GM23338 (cell line): ENCODE measurements at regions not wholly inside any gene's neighbourhood (a gene's known extent, or its start where the extent isn't known, plus 50 kb on each side); places are given as distances from the start of the nearest gene placed in this dataset.
"Not testable (repeated sequence)": the region's sequence is repeated elsewhere in the genome, so short reads cannot be mapped to it uniquely, and the experiment has no call there.

Experiments
- ATAC-seq: fragments of 200-7000 bp; cut with Tn5 transposase; 3 replicates; pipeline ENCODE4 v1.9.1; 2020
- DNase-seq: peaks from one replicate; pipeline ENCODE4 v3.0.0-alpha.2; 2015; ENCODE audit warnings: low spot score
- H2AFZ ChIP-seq: fragments of 200-600 bp; sonication (generic); 2 replicates; pipeline ENCODE4 v1.8.0; 2016; ENCODE audit warnings: antibody characterized with exemption, mild to moderate bottlenecking, moderate library complexity
- H3F3A ChIP-seq: fragments of 200-600 bp; sonication (generic); replicated peaks from 2 replicates; pipeline ENCODE4 v1.8.0; 2017; ENCODE audit warnings: antibody characterized with exemption, mixed run types, low read depth
- H3K27ac ChIP-seq: fragments of 200-600 bp; sonication (generic); 2 replicates; pipeline ENCODE4 v1.6.1; 2016; ENCODE audit warnings: low read depth
- H3K27me3 ChIP-seq: fragments of 200-600 bp; sonication (generic); 2 replicates; pipeline ENCODE4 v1.8.0; 2016; ENCODE audit warnings: mild to moderate bottlenecking, mixed run types, moderate library complexity; ENCODE audit not compliant: insufficient read depth
- H3K36me3 ChIP-seq: fragments of 200-600 bp; sonication (generic); 2 replicates; pipeline ENCODE4 v1.8.0; 2016; ENCODE audit warnings: mild to moderate bottlenecking; ENCODE audit not compliant: insufficient read depth
- H3K4me1 ChIP-seq: fragments of 200-600 bp; sonication (generic); 2 replicates; pipeline ENCODE4 v1.8.0; 2016; ENCODE audit warnings: mild to moderate bottlenecking, moderate library complexity; ENCODE audit not compliant: insufficient read depth
- H3K4me2 ChIP-seq: fragments of 200-600 bp; sonication (generic); 2 replicates; pipeline ENCODE4 v1.7.1; 2017; ENCODE audit warnings: mixed run types
- H3K4me3 ChIP-seq: fragments of 200-600 bp; sonication (generic); 2 replicates; pipeline ENCODE4 v1.6.1; 2016; ENCODE audit warnings: mixed run types
- H3K79me2 ChIP-seq: fragments of 200-600 bp; sonication (generic); replicated peaks from 2 replicates; pipeline ENCODE4 v1.8.0; 2017; ENCODE audit warnings: mild to moderate bottlenecking; ENCODE audit not compliant: insufficient read depth
- H3K9me2 ChIP-seq: fragments of 200-600 bp; sonication (generic); 2 replicates; pipeline ENCODE4 v1.8.0; 2017; ENCODE audit not compliant: insufficient read depth
- H4K20me1 ChIP-seq: fragments of 200-600 bp; sonication (generic); replicated peaks from 2 replicates; pipeline ENCODE4 v1.8.0; 2017; ENCODE audit warnings: mild to moderate bottlenecking; ENCODE audit not compliant: insufficient read depth
- H3K27ac Mint-ChIP-seq: 2 replicates; pipeline ENCODE4 v1.8.0; 2020; ENCODE audit warnings: inconsistent platforms, mild to moderate bottlenecking, moderate library complexity, mixed read lengths
- H3K27me3 Mint-ChIP-seq: 3 replicates; pipeline ENCODE4 v1.8.0; 2022; ENCODE audit warnings: low read depth, mild to moderate bottlenecking, moderate library complexity, mixed read lengths, inconsistent platforms; ENCODE audit not compliant: insufficient read depth, poor library complexity
- H3K36me3 Mint-ChIP-seq: 3 replicates; pipeline ENCODE4 v1.8.0; 2021; ENCODE audit warnings: low read depth, mild to moderate bottlenecking, inconsistent platforms, moderate library complexity, mixed read lengths
- H3K4me1 Mint-ChIP-seq: 3 replicates; pipeline ENCODE4 v1.8.0; 2020; ENCODE audit warnings: mild to moderate bottlenecking, inconsistent platforms, mixed read lengths
- H3K4me3 Mint-ChIP-seq: 3 replicates; pipeline ENCODE4 v1.8.0; 2021; ENCODE audit warnings: moderate library complexity, mild to moderate bottlenecking, inconsistent platforms, mixed read lengths
- H3K9me3 Mint-ChIP-seq: 3 replicates; pipeline ENCODE4 v1.8.0; 2020; ENCODE audit warnings: moderate library complexity, mild to moderate bottlenecking, inconsistent platforms, mixed read lengths
- CREB1 ChIP-seq: fragments of 250-450 bp; sonication (Bioruptor Pico); IDR thresholded peaks from 2 replicates; pipeline ENCODE4 v1.5.0; 2020; ENCODE audit warnings: low read depth, mild to moderate bottlenecking, moderate library complexity
- EZH2 ChIP-seq: fragments of 200-600 bp; sonication (generic); IDR thresholded peaks from one replicate; pipeline ENCODE4 v1.8.0; 2017; ENCODE audit warnings: antibody characterized with exemption, mild to moderate bottlenecking, low read depth; ENCODE audit not compliant: unreplicated experiment
- EZH2phosphoT487 ChIP-seq: fragments of 200-600 bp; sonication (generic); IDR thresholded peaks from one replicate; pipeline ENCODE4 v1.8.1; 2018; ENCODE audit warnings: antibody characterized with exemption; ENCODE audit not compliant: unreplicated experiment
- JUNB ChIP-seq: IDR thresholded peaks from one replicate; pipeline ENCODE4 v1.6.1; 2016; ENCODE audit warnings: antibody characterized with exemption; ENCODE audit not compliant: unreplicated experiment
- NANOG ChIP-seq: IDR thresholded peaks from 2 replicates; pipeline ENCODE4 v1.6.1; 2016; ENCODE audit warnings: antibody characterized with exemption, borderline replicate concordance
- REST ChIP-seq: IDR thresholded peaks from one replicate; pipeline ENCODE4 v1.6.1; 2018; ENCODE audit warnings: antibody characterized with exemption; ENCODE audit not compliant: unreplicated experiment
- STAT1 ChIP-seq: IDR thresholded peaks from one replicate; pipeline ENCODE4 v1.6.1; 2016; ENCODE audit warnings: antibody characterized with exemption; ENCODE audit not compliant: unreplicated experiment
- ZNF331 ChIP-seq: fragments of 250-450 bp; sonication (Bioruptor Pico); IDR thresholded peaks from 2 replicates; pipeline ENCODE4 v1.5.0; 2020; ENCODE audit warnings: low read depth, mild to moderate bottlenecking, moderate library complexity
- TF ChIP-seq, protein P1 (sequence below), 2 experiments: fragments of 200-600 bp in 1 of 2; sonication (generic) in 1 of 2; conservative IDR thresholded peaks; 2 replicates each; pipeline versions ENCODE4 v1.5.1 to v1.6.1; 2016 to 2017; ENCODE audit warnings: antibody characterized with exemption in 2 of 2, low read depth in 2 of 2, mild to moderate bottlenecking in 2 of 2, moderate library complexity in 1 of 2

DNA sequence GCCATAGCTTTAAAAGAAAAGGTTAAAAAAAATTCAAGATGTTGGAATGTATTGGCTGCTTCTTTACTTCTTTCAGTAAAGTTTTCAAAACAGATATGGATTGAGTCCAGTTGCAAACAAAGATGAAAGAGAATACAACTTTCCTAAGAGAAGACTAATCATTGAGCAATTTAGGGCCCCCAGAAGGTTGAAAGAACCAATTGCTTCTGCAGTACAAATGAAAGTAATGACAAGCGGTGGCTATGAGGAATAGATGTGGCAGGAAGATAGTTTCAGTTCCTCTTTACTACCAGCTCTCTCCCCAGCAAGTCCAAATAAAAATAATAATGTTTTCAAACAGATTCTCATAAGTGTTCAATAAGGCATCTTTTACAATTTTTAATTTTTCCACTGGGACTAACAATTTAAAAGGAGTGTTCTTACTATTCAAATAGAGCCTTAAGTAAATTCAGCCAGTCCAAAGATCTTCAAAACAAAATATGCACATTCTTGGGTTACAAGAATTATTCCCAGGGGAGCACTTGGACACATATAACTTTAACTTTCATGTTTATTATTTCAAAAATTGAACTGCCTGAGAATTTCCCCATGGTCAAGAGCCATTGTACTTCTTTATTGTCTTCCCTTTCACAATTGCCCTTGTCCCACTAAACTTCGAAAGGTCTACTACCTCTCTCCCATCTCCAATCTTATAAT is 62.3 kb upstream of the PPP1R12A start:
- H3K9me2 ChIP-seq: no peaks in the 10 kb centered on the region
- no peaks in the 10 kb centered on the region for H4K20me1 ChIP-seq
- no peak for ATAC-seq
- no peak overlapping the region for H3K27ac Mint-ChIP-seq
- no peak overlapping the region for H3K27ac ChIP-seq
- H3K4me3 ChIP-seq: no peak overlapping the region
- H3K36me3 Mint-ChIP-seq: peaks cover 3% of the 10 kb centered on the region; the same call in 1 of the 3 replicates
- no peaks in the 10 kb centered on the region for H3K27me3 ChIP-seq
- TF ChIP-seq CREB1 (CRISPR knock-in tag) (no peak), REST (no peak), EZH2phosphoT487 (no peak), JUNB (no peak), ZNF331 (CRISPR knock-in tag) (no peak), EZH2 (no peak), NANOG (no peak), STAT1 (no peak)
- TF ChIP-seq, protein P1, sequence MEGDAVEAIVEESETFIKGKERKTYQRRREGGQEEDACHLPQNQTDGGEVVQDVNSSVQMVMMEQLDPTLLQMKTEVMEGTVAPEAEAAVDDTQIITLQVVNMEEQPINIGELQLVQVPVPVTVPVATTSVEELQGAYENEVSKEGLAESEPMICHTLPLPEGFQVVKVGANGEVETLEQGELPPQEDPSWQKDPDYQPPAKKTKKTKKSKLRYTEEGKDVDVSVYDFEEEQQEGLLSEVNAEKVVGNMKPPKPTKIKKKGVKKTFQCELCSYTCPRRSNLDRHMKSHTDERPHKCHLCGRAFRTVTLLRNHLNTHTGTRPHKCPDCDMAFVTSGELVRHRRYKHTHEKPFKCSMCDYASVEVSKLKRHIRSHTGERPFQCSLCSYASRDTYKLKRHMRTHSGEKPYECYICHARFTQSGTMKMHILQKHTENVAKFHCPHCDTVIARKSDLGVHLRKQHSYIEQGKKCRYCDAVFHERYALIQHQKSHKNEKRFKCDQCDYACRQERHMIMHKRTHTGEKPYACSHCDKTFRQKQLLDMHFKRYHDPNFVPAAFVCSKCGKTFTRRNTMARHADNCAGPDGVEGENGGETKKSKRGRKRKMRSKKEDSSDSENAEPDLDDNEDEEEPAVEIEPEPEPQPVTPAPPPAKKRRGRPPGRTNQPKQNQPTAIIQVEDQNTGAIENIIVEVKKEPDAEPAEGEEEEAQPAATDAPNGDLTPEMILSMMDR (conservative IDR thresholded peaks at IDR 0.05; ENCODE audit: low read depth in 2 of 2): no peak
- H3K27me3 Mint-ChIP-seq: peaks cover 7% of the 10 kb centered on the region
- no peak for DNase-seq
- H3K79me2 ChIP-seq: no peaks in the 10 kb centered on the region
- H3F3A ChIP-seq: no peaks in the 10 kb centered on the region
- no peaks in the 10 kb centered on the region for H3K36me3 ChIP-seq
- no peak overlapping the region for H3K4me3 Mint-ChIP-seq
- H3K4me1 ChIP-seq: peaks cover 8% of the 10 kb centered on the region; the same call in 1 of the 2 replicates
- peaks cover 4% of the 10 kb centered on the region; the same call in 2 of the 3 replicates for H3K9me3 Mint-ChIP-seq
- H3K4me2 ChIP-seq: no peak overlapping the region
- H2AFZ ChIP-seq: no peak overlapping the region
- peaks cover 15% of the 10 kb centered on the region for H3K4me1 Mint-ChIP-seq

GRCh38 chr12:79995385-79996084 is 60.6 kb upstream of the PPP1R12A start:
- not testable (repeated sequence) for H3K36me3 Mint-ChIP-seq, DNase-seq, H3K36me3 ChIP-seq, H3K4me1 ChIP-seq, H3K4me1 Mint-ChIP-seq, H3F3A ChIP-seq, ATAC-seq, H3K27ac ChIP-seq, H3K27ac Mint-ChIP-seq, H3K9me2 ChIP-seq, H3K27me3 ChIP-seq, H3K9me3 Mint-ChIP-seq, H3K27me3 Mint-ChIP-seq, H3K4me3 ChIP-seq, H2AFZ ChIP-seq, H3K79me2 ChIP-seq, H3K4me3 Mint-ChIP-seq, H3K4me2 ChIP-seq, H4K20me1 ChIP-seq
